WTC11 (cell line): ENCODE measurements at regions not wholly inside any gene's neighbourhood (a gene's known extent, or its start where the extent isn't known, plus 50 kb on each side); places are given as distances from the start of the nearest gene placed in this dataset.

Experiments used
- ATAC-seq: fragments of 200-7000 bp; cut with Tn5 transposase; 2 replicates; pipeline ENCODE4 v1.10.0; 2021; ENCODE audit warnings: mild to moderate bottlenecking, moderate library complexity
- CTCF ChIA-PET: fragments of 300-600 bp; sonication (Branson Sonifier 250); formaldehyde crosslinking; loops from one replicate; lab custom pipeline; 2021; ENCODE audit warnings: antibody characterized with exemption; lab: Charles Lee
- POLR2A ChIA-PET: fragments of 350-600 bp; sonication (Branson Sonifier 250); formaldehyde crosslinking; loops from one replicate; lab custom pipeline; 2021; ENCODE audit warnings: antibody characterized with exemption; lab: Charles Lee
- DNase-seq: peaks from one replicate; pipeline ENCODE4 v3.0.0; 2021; ENCODE audit warnings: low spot score
- H3K27ac Mint-ChIP-seq: 2 replicates; pipeline ENCODE4 v1.8.0; 2021; ENCODE audit warnings: mixed read lengths
- H3K27me3 Mint-ChIP-seq: 2 replicates; pipeline ENCODE4 v1.8.0; 2021; ENCODE audit warnings: low read depth, mild to moderate bottlenecking, moderate library complexity, mixed read lengths
- H3K36me3 Mint-ChIP-seq: 2 replicates; pipeline ENCODE4 v1.8.0; 2021; ENCODE audit warnings: mixed read lengths
- H3K4me1 Mint-ChIP-seq: 2 replicates; pipeline ENCODE4 v1.8.0; 2022; ENCODE audit warnings: mixed read lengths
- H3K4me3 Mint-ChIP-seq: 2 replicates; pipeline ENCODE4 v1.8.0; 2021; ENCODE audit warnings: mild to moderate bottlenecking, moderate library complexity, mixed read lengths
- H3K9me3 Mint-ChIP-seq: 2 replicates; pipeline ENCODE4 v1.8.0; 2021; ENCODE audit warnings: mixed read lengths
- CREB1 ChIP-seq: sonication (generic); formaldehyde crosslinking; IDR thresholded peaks from 2 replicates; pipeline ENCODE4 v1.8.0; 2023; ENCODE audit warnings: mild to moderate bottlenecking, missing genetic modification reagents
- ELF4 ChIP-seq: sonication (generic); formaldehyde crosslinking; IDR thresholded peaks from 2 replicates; pipeline ENCODE4 v1.8.1; 2022; ENCODE audit warnings: low read depth, mild to moderate bottlenecking, moderate library complexity, missing genetic modification reagents
- ERG ChIP-seq: fragments of 250-450 bp; sonication (Bioruptor Pico); IDR thresholded peaks from 2 replicates; pipeline ENCODE4 v1.8.0; 2021; ENCODE audit warnings: mild to moderate bottlenecking
- FOXP4 ChIP-seq: sonication (generic); formaldehyde crosslinking; IDR thresholded peaks from 2 replicates; pipeline ENCODE4 v1.8.0; 2022; ENCODE audit warnings: mild to moderate bottlenecking, missing genetic modification reagents
- IRF1 ChIP-seq: sonication (generic); formaldehyde crosslinking; IDR thresholded peaks from 2 replicates; pipeline ENCODE4 v1.8.0; 2023; ENCODE audit warnings: missing genetic modification reagents
- NFYB ChIP-seq: sonication (generic); formaldehyde crosslinking; conservative IDR thresholded peaks from 2 replicates; pipeline ENCODE4 v1.8.0; 2022; ENCODE audit warnings: low read depth, missing genetic modification reagents
- NR2C2 ChIP-seq: sonication (generic); formaldehyde crosslinking; IDR thresholded peaks from 2 replicates; pipeline ENCODE4 v1.8.0; 2022; ENCODE audit warnings: mild to moderate bottlenecking, missing genetic modification reagents
- PREB ChIP-seq: sonication (generic); formaldehyde crosslinking; IDR thresholded peaks from 2 replicates; pipeline ENCODE4 v1.8.1; 2022; ENCODE audit warnings: mild to moderate bottlenecking, missing genetic modification reagents, moderate library complexity, borderline replicate concordance
- PRRX2 ChIP-seq: fragments of 250-450 bp; sonication (Bioruptor Pico); IDR thresholded peaks from 2 replicates; pipeline ENCODE4 v1.8.0; 2021; ENCODE audit warnings: mild to moderate bottlenecking
- SMAD3 ChIP-seq: sonication (generic); formaldehyde crosslinking; IDR thresholded peaks from 2 replicates; pipeline ENCODE4 v1.8.0; 2022; ENCODE audit warnings: missing genetic modification reagents, mild to moderate bottlenecking, borderline replicate concordance
- TCF7 ChIP-seq: sonication (generic); formaldehyde crosslinking; IDR thresholded peaks from 2 replicates; pipeline ENCODE4 v1.8.0; 2022; ENCODE audit warnings: mild to moderate bottlenecking, low read depth, missing genetic modification reagents, moderate library complexity
- TEAD4 ChIP-seq: sonication (generic); formaldehyde crosslinking; IDR thresholded peaks from 2 replicates; pipeline ENCODE4 v1.8.0; 2022; ENCODE audit warnings: mild to moderate bottlenecking, missing genetic modification reagents
- ZMAT4 ChIP-seq: fragments of 250-450 bp; sonication (Bioruptor Pico); IDR thresholded peaks from 2 replicates; pipeline ENCODE4 v1.9.0; 2021; ENCODE audit warnings: mild to moderate bottlenecking
- ZNF121 ChIP-seq: sonication (generic); formaldehyde crosslinking; IDR thresholded peaks from 2 replicates; pipeline ENCODE4 v1.8.0; 2023; ENCODE audit warnings: missing genetic modification reagents
- ZNF138 ChIP-seq: sonication (generic); formaldehyde crosslinking; conservative IDR thresholded peaks from 2 replicates; pipeline ENCODE4 v1.8.1; 2022; ENCODE audit warnings: mild to moderate bottlenecking, moderate library complexity, missing genetic modification reagents
- ZNF423 ChIP-seq: fragments of 250-450 bp; sonication (Bioruptor Pico); IDR thresholded peaks from 2 replicates; pipeline ENCODE4 v2.1.2; 2022; ENCODE audit warnings: mild to moderate bottlenecking, moderate library complexity
- ZNF532 ChIP-seq: fragments of 250-450 bp; sonication (Bioruptor Pico); IDR thresholded peaks from 2 replicates; pipeline ENCODE4 v1.9.0; 2021; ENCODE audit warnings: mild to moderate bottlenecking, borderline replicate concordance
- ZNF671 ChIP-seq: fragments of 250-450 bp; sonication (Bioruptor Pico); IDR thresholded peaks from 2 replicates; pipeline ENCODE4 v1.8.0; 2021; ENCODE audit warnings: mild to moderate bottlenecking

- TF ChIP-seq ZNF121 (CRISPR knock-in tag): no peak
- no peak for TF ChIP-seq NFYB
- no peak for TF ChIP-seq ZNF532 (CRISPR knock-in tag)
- no peak for TF ChIP-seq SMAD3
- TF ChIP-seq ZNF138 (CRISPR knock-in tag): no peak
- no peak for TF ChIP-seq ZNF671
- no peak for TF ChIP-seq IRF1 (CRISPR knock-in tag)
- Mint-ChIP-seq H3K27me3 (peaks cover 4% of the 10 kb centered on the region; the same call in 1 of the 2 replicates), H3K4me1 (peaks cover 19% of the 10 kb centered on the region), H3K4me3 (no peak overlapping the region), H3K27ac (no peak overlapping the region), H3K36me3 (no peaks in the 10 kb centered on the region), H3K9me3 (no peaks in the 10 kb centered on the region)
- ATAC-seq (no peak), DNase-seq (no peak)
- CTCF ChIA-PET: interaction anchor here (0.6 to 1.9 kb wide), 2 partner anchors 19 to 40 kb away, joined by 3 to 8 read pairs; no protein-coding TSS in a partner anchor
- POLR2A ChIA-PET: no interaction called here
These were observed 129.4 kb upstream of the GLI2 start for GRCh38 chr2:120606280-120606679.

GRCh38 chr2:120606931-120607330 is 128.7 kb upstream of the GLI2 start:
- no peaks in the 10 kb centered on the region for H3K9me3 Mint-ChIP-seq
- ChIA-PET POLR2A (interaction anchor here (0.6 kb wide), 1 partner anchor 1245 kb away, joined by 3 read pairs; no protein-coding TSS in a partner anchor), CTCF (interaction anchor here (1.0 kb wide), 1 partner anchor 63 kb away, joined by 3 read pairs; no protein-coding TSS in a partner anchor)
- DNase-seq (no peak), ATAC-seq (no peak)
- H3K4me3 Mint-ChIP-seq: no peak overlapping the region
- no peaks in the 10 kb centered on the region for H3K36me3 Mint-ChIP-seq
- TF ChIP-seq TEAD4 (CRISPR knock-in tag) (no peak), PREB (CRISPR knock-in tag) (no peak), ELF4 (CRISPR knock-in tag) (no peak), PRRX2 (CRISPR knock-in tag) (no peak), ERG (CRISPR knock-in tag) (no peak), ZNF423 (CRISPR knock-in tag) (no peak), CREB1 (CRISPR knock-in tag) (no peak), FOXP4 (CRISPR knock-in tag) (no peak), ZMAT4 (CRISPR knock-in tag) (no peak), NR2C2 (CRISPR knock-in tag) (no peak), IRF1 (CRISPR knock-in tag) (no peak), TCF7 (no peak)
- peaks cover 19% of the 10 kb centered on the region for H3K4me1 Mint-ChIP-seq
- peaks cover 5% of the 10 kb centered on the region for H3K27me3 Mint-ChIP-seq
- no peak overlapping the region for H3K27ac Mint-ChIP-seq
